ENCODE measurements at regions not wholly inside any gene's neighbourhood (a gene's known extent, or its start where the extent isn't known, plus 50 kb on each side); places are given as distances from the start of the nearest gene placed in this dataset.
"Not testable (repeated sequence)": the region's sequence is repeated elsewhere in the genome, so short reads cannot be mapped to it uniquely, and the experiment has no call there.

- POLR2A ChIA-PET: no interaction called here
- CTCF ChIA-PET: interaction anchor here (0.7 kb wide), 1 partner anchor 45 kb away, joined by 3 read pairs; no protein-coding TSS in a partner anchor
Observed at GRCh38 chr10:131816157-131816775, 84.5 kb upstream of the PPP2R2D start.

GRCh38 chr10:131816941-131817700 is 83.7 kb upstream of the PPP2R2D start:
- CTCF ChIA-PET: interaction anchor here (0.7 kb wide), 1 partner anchor 44 kb away, joined by 3 read pairs; no protein-coding TSS in a partner anchor
- POLR2A ChIA-PET: no interaction called here

- ChIA-PET POLR2A (no interaction called here), CTCF (no interaction called here)
Observed at GRCh38 chr10:131817866-131818509, 82.8 kb upstream of the PPP2R2D start.

GRCh38 chr10:131818510-131819234 is 82.1 kb upstream of the PPP2R2D start:
- ChIA-PET POLR2A (no interaction called here), CTCF (no interaction called here)

- ChIA-PET CTCF (no interaction called here), POLR2A (no interaction called here)
Observed at GRCh38 chr10:131819241-131820072, 81.4 kb upstream of the PPP2R2D start.

GRCh38 chr10:131820626-131821025 is 80.2 kb upstream of the PPP2R2D start:
- POLR2A ChIA-PET: no interaction called here
- CTCF ChIA-PET: no interaction called here

- ChIA-PET POLR2A (no interaction called here), CTCF (no interaction called here)
Observed at GRCh38 chr10:131821378-131822012, 79.3 kb upstream of the PPP2R2D start.

- CTCF ChIA-PET: no interaction called here
- POLR2A ChIA-PET: no interaction called here
Observed at GRCh38 chr10:131822013-131822691, 78.7 kb upstream of the PPP2R2D start.

- POLR2A ChIA-PET: no interaction called here
- CTCF ChIA-PET: no interaction called here
Observed at GRCh38 chr10:131822692-131823245, 78.0 kb upstream of the PPP2R2D start.

- POLR2A ChIA-PET, CTCF ChIA-PET: not testable (repeated sequence)
Observed at GRCh38 chr10:131823601-131824099, 77.2 kb upstream of the PPP2R2D start.

GRCh38 chr10:131824371-131825149 is 76.2 kb upstream of the PPP2R2D start:
- POLR2A ChIA-PET: no interaction called here
- CTCF ChIA-PET: no interaction called here

- POLR2A ChIA-PET: no interaction called here
- CTCF ChIA-PET: no interaction called here
Observed at GRCh38 chr10:131825150-131825848, 75.5 kb upstream of the PPP2R2D start.

- ChIA-PET POLR2A (no interaction called here), CTCF (no interaction called here)
Observed at GRCh38 chr10:131825960-131826650, 74.7 kb upstream of the PPP2R2D start.

GRCh38 chr10:131829156-131829930 is 71.5 kb upstream of the PPP2R2D start:
- ChIA-PET CTCF (no interaction called here), POLR2A (no interaction called here)

- ChIA-PET CTCF (no interaction called here), POLR2A (no interaction called here)
Observed at GRCh38 chr10:131830446-131831130, 70.2 kb upstream of the PPP2R2D start.

Measured in activated CD8-positive, alpha-beta memory T cell treated with anti-CD3 and anti-CD28 coated beads for 36 hours (primary cell).